Islet of Langerhans (tissue), 1 donor: ENCODE measurements at regions not wholly inside any gene's neighbourhood (a gene's known extent, or its start where the extent isn't known, plus 50 kb on each side); places are given as distances from the start of the nearest gene placed in this dataset.

ENCODE experiments used
- FAIRE-seq: peaks from one replicate; lab custom pipeline; 2011; peaks lifted over from hg19 to GRCh38; lab: Jason Lieb, UNC

- no peak for FAIRE-seq
These were observed 609.8 kb downstream of the TLR4 start for GRCh38 chr9:118313965-118314364.

GRCh38 chr9:118316831-118317343 lies 612.7 kb downstream of the TLR4 start:
- FAIRE-seq = no peak

DNA sequence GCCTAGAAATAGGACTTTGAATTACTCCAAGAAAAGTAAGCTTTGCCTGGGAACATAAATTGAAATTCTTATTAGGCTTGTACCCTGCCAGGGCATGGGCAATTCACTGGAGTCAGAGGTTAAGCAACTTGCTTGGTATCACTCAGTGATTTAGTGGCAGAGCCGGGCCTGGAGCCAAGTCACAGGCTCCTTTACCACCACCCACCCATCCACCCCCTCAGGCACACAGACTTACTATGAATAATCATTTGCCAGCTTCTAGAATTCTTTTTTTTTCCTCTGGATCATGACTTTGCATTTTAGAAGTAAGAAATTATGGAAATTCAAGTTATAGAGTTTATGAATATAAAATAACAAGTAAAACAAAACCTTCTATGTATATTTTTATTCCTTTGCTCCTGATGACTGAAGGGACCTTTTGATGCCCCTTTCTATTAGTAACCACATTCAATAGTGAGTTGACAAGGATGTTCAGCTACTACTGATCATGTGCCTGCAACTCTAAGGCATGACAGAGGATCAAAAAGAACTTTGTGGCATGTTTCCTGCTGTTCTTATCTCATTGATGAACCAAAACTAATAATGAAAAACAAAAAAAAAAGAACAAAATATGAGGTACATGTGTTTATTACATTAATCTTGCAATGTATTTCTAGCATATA lies 614.7 kb downstream of the TLR4 start:
- no peak for FAIRE-seq

GRCh38 chr9:118321788-118322187 lies 617.6 kb downstream of the TLR4 start:
- FAIRE-seq = no peak

DNA sequence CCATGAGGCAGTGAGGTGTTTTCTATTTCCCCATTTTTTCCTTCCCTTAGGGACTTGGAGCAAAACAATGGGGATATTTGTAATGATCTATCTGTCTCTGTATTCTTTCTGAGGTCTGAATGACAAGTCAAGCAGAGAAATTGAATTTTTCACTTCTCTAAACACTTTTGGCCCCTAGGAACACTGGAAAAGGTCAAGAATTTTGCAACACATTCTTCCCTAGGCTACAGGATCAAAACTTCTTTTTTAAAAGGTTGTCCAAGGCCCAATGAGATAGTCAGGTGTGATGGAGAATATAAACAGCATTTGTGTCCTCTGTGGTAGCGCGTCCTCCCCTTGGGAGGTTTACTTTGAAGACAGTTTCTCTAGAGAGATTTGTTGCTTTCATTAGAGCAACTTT lies 620.5 kb downstream of the TLR4 start:
- no peak for FAIRE-seq

DNA sequence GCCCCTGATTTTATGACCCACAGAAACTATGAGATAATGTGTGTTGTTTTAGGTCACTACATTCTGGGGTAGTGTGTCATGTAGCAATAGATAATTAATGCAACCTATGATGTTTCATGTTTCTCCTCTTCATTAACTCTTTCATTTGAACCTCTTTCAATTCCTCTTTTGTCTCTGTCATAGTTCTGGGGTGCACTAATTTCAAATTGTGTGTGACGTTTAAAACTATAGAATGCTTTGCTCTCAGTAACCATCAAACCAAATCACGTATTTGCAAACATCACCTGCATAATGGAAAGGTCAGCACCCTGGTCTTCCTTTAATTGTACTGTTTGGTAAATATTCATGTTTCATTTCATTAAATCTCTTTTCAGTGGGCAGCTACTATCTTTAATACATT lies 621.6 kb downstream of the TLR4 start:
- FAIRE-seq = no peak

GRCh38 chr9:118326326-118326725 lies 622.1 kb downstream of the TLR4 start:
- FAIRE-seq = no peak

- no peak for FAIRE-seq
These were observed 626.2 kb downstream of the TLR4 start for GRCh38 chr9:118330191-118330986.

DNA sequence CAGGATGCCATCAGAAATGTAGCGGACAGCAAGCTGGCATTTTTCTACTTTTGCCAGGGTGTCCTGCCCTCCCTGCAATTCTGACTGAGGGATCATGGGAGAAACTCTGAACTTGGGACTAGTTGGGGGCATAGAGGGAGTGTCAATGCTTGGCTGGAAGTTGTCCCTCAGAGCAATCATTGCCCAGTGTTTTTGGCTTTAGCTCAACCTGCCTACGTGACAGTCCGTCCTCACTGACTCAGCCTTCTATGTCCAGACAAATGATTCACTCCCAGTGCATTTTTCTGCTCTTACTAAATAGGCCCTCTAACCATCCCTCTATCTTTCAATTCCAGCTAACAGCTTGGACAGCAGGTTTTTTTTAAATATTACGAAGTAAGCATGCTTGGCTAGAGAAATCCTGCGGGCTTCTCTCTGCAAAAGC lies 627.4 kb downstream of the TLR4 start:
- no peak for FAIRE-seq

GRCh38 chr9:118336250-118336942 lies 632.2 kb downstream of the TLR4 start:
- no peak for FAIRE-seq

DNA sequence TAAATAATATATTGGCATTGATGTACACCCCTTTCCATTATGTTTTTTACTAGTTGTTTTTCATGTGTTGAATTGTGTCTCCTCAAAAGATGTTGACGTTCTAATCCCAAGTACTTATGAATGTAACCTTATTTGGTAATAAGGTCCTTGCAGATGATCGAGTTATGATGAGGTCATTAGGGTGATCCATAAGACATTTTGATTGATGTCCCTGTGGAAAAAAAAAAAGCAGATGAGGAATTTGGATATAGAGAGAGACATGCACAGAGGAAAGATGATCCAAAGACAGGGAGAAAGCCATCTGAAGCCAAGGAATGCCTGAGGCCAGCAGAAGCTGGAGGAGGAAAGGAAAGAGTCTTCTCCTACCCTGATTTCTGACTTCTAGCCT lies 632.7 kb downstream of the TLR4 start:
- no peak for FAIRE-seq

DNA sequence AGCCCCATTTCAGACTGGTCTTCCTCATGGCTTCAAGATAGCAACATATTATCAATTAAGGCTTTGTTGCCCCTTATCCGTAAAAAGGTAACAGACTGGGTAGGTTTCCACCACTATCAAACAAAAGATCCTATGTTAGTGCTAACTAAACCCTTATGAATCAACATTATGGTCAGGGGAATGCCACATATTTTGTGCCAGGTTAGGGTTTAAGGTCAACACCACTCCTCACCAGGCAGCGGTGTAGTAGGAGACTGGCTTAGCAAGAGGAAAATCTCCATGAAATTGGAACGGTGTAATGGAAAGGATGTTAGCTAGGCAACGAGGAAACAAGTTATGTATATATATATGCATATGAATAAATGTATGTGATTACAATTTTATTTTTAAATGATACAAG lies 655.8 kb downstream of the TLR4 start:
- FAIRE-seq = no peak

DNA sequence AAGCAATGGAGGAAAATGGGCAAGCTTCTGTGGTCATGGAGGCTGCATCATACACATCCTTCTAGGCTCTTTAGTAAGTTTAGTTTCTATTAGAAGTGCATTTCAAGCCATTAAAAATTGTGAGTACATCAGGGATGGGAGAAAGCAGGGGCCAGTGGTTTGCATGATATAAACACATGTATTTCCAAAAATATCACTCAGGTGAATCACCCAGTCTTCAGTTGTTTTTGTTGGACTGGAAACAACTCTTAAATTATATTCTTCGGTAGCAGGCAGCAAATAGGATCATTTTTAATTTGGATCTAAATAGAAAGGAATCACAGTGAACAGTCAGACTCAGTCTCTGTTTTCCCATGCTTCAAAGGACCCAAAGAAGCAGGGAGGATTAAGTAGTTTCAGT lies 657.9 kb downstream of the TLR4 start:
- FAIRE-seq = no peak

DNA sequence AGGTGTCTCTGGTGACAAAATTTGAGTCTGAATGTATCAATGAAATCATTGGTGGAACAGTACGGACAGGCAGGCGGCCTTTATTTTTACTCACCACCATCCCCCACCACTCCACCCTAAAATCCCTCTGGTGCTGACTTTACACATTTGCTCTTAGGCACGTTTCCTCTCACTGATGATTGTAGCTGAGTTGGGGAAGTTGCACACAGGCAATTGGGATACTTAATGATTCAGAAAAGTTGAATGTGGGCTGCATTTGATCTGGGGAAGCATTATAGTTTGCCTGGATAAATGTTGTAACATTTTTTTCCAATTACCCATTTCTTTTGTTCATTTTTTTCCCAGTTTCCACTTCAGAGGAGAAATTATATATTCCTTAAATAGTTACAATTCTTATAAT lies 658.4 kb downstream of the TLR4 start:
- no peak for FAIRE-seq

GRCh38 chr9:118364266-118365106 lies 660.3 kb downstream of the TLR4 start:
- no peak for FAIRE-seq

- no peak for FAIRE-seq
These were observed 662.0 kb downstream of the TLR4 start for GRCh38 chr9:118366228-118366627.

DNA sequence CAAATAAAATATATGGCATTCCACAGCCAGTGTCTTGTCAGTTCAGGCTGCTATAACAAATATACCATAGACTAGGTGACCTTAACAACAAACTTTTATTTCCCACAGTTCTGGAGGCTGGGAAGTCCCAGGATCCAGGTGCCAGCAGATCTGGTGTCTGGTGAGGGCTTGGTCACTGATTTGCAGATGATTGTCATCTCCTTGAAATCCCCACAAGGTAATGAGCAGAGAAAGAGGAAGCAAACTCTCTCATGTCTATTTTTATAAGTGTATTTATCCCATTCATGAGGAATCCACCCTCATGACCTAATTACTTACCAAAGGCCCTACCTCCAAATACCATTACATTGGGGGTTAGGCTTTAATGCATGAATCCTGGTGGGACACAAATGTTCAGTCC lies 663.2 kb downstream of the TLR4 start:
- no peak for FAIRE-seq

- no peak for FAIRE-seq
These were observed 680.4 kb downstream of the TLR4 start for GRCh38 chr9:118384531-118385100.

- FAIRE-seq = no peak
These were observed 691.2 kb downstream of the TLR4 start for GRCh38 chr9:118395415-118395814.

DNA sequence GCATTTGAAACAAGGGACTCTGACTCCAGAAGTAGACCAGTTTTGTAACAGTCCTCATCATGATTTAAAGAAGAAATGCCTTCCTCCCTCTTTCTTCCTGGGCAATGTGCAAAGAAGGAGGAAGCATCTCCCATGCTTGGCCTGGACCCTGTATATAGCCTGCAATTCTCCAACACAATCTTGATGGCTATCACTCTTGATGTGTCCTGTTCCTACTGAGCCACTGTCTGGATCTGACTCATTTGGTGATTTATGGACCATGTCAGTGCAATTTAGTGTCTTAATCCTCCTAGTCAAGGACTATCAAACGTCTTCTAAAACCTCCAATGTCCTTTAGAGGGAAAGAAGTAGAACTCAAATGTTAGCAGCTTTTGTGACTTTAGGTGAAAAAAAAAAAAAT lies 697.3 kb downstream of the TLR4 start:
- no peak for FAIRE-seq

- FAIRE-seq = no peak
These were observed 710.5 kb downstream of the TLR4 start for GRCh38 chr9:118414676-118415075.
